Keratinocyte (primary cell): ENCODE measurements at regions not wholly inside any gene's neighbourhood (a gene's known extent, or its start where the extent isn't known, plus 50 kb on each side); places are given as distances from the start of the nearest gene placed in this dataset.

Experiments used
- DNase-seq: peaks from one replicate; pipeline ENCODE4 v3.0.0-alpha.2; 2011; ENCODE audit warnings: low read depth, missing footprints, low spot score
- FAIRE-seq: peaks from 2 replicates; lab custom pipeline; 2011; peaks lifted over from hg19 to GRCh38; lab: Jason Lieb, UNC
- H2AFZ ChIP-seq: 2 replicates; pipeline ENCODE4 v1.6.0; 2012; ENCODE audit warnings: low read length, control low read depth, inconsistent platforms; ENCODE audit not compliant: control insufficient read depth
- H3K27ac ChIP-seq: 2 replicates; pipeline ENCODE4 v1.5.1; 2011; ENCODE audit warnings: low read length; ENCODE audit not compliant: control insufficient read depth, insufficient read depth
- H3K27me3 ChIP-seq: 3 replicates; pipeline ENCODE4 v1.6.0; 2011; ENCODE audit warnings: low read length; ENCODE audit not compliant: control insufficient read depth, insufficient read depth; ENCODE audit errors: extremely low read depth
- H3K36me3 ChIP-seq, 2 experiments: 2 replicates in 1 of 2; 3 replicates in 1 of 2; pipeline ENCODE4 v1.5.1; 2011; ENCODE audit warnings: low read length in 2 of 2, mild to moderate bottlenecking in 1 of 2; ENCODE audit not compliant: control insufficient read depth in 2 of 2, insufficient read depth in 2 of 2; ENCODE audit errors: extremely low read depth in 1 of 2
- H3K4me1 ChIP-seq: 3 replicates; pipeline ENCODE4 v1.5.1; 2011; ENCODE audit warnings: low read length; ENCODE audit not compliant: control insufficient read depth, insufficient read depth; ENCODE audit errors: extremely low read depth
- H3K4me2 ChIP-seq: 3 replicates; pipeline ENCODE4 v1.6.0; 2011; ENCODE audit warnings: low read depth, low read length; ENCODE audit not compliant: control insufficient read depth, insufficient read depth; ENCODE audit errors: extremely low read depth
- H3K4me3 ChIP-seq, 3 experiments: fragments of 200-600 bp in 1 of 3; sonication (generic) in 1 of 3; 2 replicates in 2 of 3; 3 replicates in 1 of 3; pipeline ENCODE4 v1.5.1; 2011 to 2016; ENCODE audit warnings: low read length in 3 of 3, mild to moderate bottlenecking in 3 of 3, control low read depth in 2 of 3, inconsistent platforms in 1 of 3, low read depth in 1 of 3, mixed read lengths in 1 of 3, mixed run types in 1 of 3, moderate library complexity in 1 of 3; ENCODE audit not compliant: control insufficient read depth in 2 of 3, insufficient read depth in 2 of 3; ENCODE audit errors: extremely low read depth in 1 of 3
- H3K79me2 ChIP-seq: 2 replicates; pipeline ENCODE4 v1.6.0; 2012; ENCODE audit warnings: low read length; ENCODE audit not compliant: control insufficient read depth, insufficient read depth
- H3K9ac ChIP-seq: 3 replicates; pipeline ENCODE4 v1.6.0; 2011; ENCODE audit warnings: low read length; ENCODE audit not compliant: control insufficient read depth, insufficient read depth; ENCODE audit errors: extremely low read depth
- H3K9me1 ChIP-seq: 3 replicates; pipeline ENCODE4 v1.6.0; 2011; ENCODE audit warnings: low read length; ENCODE audit not compliant: control insufficient read depth, insufficient read depth; ENCODE audit errors: extremely low read depth
- H3K9me3 ChIP-seq: 2 replicates; pipeline ENCODE4 v1.5.1; 2012; ENCODE audit warnings: low read depth, low read length; ENCODE audit not compliant: control insufficient read depth
- H4K20me1 ChIP-seq: 3 replicates; pipeline ENCODE4 v1.6.0; 2011; ENCODE audit warnings: low read length; ENCODE audit not compliant: control insufficient read depth, insufficient read depth; ENCODE audit errors: extremely low read depth
- EZH2 ChIP-seq: IDR thresholded peaks from one replicate; pipeline ENCODE4 v1.6.1; 2012; ENCODE audit warnings: inconsistent platforms, mild to moderate bottlenecking, low read length, moderate library complexity
- dilution Hi-C: fragments of 300-500 bp; cut with MboI; formaldehyde crosslinking; loops from one replicate; pipeline ENCODE4 v1.7.0; 2020; ENCODE audit warnings: low sequenced_read_pairs; ENCODE audit not compliant: extremely low pct_ligation_motif_present
- TF ChIP-seq, protein P1 (sequence below), 3 experiments: IDR thresholded peaks in 1 of 3; conservative IDR thresholded peaks in 1 of 3; optimal IDR thresholded peaks in 1 of 3; 2 replicates in 2 of 3; 3 replicates in 1 of 3; pipeline versions ENCODE3 to v1.5.1; 2011; ENCODE audit warnings: low read length in 3 of 3, mild to moderate bottlenecking in 3 of 3, moderate library complexity in 2 of 3, control low read depth in 1 of 3, inconsistent platforms in 1 of 3; ENCODE audit not compliant: insufficient read depth in 2 of 3; ENCODE audit errors: extremely low read depth in 1 of 3

DNA sequence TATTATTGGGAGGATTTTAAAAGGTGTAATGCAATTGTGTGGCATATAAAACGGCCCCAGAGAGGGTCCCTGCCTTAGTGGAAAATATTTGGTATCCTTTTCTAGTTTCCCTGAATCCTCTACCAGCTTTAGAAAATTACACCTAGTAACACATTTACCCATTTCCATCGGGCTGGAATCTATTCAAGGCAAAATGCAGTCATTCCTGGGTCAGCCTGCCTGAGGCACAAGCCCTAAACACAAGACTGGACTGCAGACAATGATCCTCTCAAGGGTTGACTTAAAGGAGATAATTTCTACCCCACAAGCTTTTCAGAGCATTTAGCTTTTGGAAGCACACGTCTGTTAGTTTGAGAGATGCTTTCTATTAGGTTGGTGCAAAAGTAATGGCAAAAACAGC is 124.4 kb upstream of the ADAMTSL1 start:
- no peaks in the 10 kb centered on the region for H3K36me3 ChIP-seq
- dilution Hi-C loops, result no loop called here
- TF ChIP-seq EZH2, result no peak
- TF ChIP-seq, protein P1, sequence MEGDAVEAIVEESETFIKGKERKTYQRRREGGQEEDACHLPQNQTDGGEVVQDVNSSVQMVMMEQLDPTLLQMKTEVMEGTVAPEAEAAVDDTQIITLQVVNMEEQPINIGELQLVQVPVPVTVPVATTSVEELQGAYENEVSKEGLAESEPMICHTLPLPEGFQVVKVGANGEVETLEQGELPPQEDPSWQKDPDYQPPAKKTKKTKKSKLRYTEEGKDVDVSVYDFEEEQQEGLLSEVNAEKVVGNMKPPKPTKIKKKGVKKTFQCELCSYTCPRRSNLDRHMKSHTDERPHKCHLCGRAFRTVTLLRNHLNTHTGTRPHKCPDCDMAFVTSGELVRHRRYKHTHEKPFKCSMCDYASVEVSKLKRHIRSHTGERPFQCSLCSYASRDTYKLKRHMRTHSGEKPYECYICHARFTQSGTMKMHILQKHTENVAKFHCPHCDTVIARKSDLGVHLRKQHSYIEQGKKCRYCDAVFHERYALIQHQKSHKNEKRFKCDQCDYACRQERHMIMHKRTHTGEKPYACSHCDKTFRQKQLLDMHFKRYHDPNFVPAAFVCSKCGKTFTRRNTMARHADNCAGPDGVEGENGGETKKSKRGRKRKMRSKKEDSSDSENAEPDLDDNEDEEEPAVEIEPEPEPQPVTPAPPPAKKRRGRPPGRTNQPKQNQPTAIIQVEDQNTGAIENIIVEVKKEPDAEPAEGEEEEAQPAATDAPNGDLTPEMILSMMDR (optimal IDR thresholded peaks at IDR 0.05 in 1 of 3, IDR thresholded peaks at IDR 0.05 in 1 of 3, conservative IDR thresholded peaks at IDR 0.05 in 1 of 3; ENCODE audit: extremely low read depth in 1 of 3, insufficient read depth in 2 of 3, low read length in 3 of 3), result no peak

DNA sequence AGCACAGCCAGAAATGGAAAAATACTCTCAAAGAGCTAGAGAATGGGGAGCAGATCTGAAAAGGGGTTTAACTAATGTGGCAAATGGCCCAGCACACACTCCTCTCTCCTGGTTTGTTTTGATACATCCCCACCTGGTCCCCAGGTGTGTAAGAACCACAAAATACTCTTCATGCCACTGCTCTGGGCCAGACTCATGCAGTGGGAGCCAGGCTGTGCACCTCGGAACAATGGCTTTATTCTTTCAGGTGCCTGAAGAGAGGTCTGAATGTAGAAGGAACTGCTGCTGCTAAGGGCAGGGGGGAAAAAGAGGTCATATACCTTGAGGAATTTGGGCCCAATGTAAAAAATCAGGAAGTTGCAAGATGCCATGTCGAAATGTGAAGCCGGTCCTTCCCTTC is 123.9 kb upstream of the ADAMTSL1 start:
- DNase-seq (no peak), FAIRE-seq (no peak)
- no peak overlapping the region for H2AFZ ChIP-seq
- H3K27ac ChIP-seq, result no peak overlapping the region
- H3K4me1 ChIP-seq, result no peaks in the 10 kb centered on the region
- no peak overlapping the region for H3K4me2 ChIP-seq
- dilution Hi-C loops, result no loop called here
- no peaks in the 10 kb centered on the region for H3K36me3 ChIP-seq
- H3K27me3 ChIP-seq, result no peaks in the 10 kb centered on the region
- no peaks in the 10 kb centered on the region for H3K79me2 ChIP-seq
- H3K9ac ChIP-seq, result no peak overlapping the region
- H3K9me1 ChIP-seq, result no peaks in the 10 kb centered on the region
- no peak for TF ChIP-seq EZH2
- H3K9me3 ChIP-seq, result no peaks in the 10 kb centered on the region
- H3K4me3 ChIP-seq, result no peak overlapping the region
- H4K20me1 ChIP-seq, result no peaks in the 10 kb centered on the region

More for the DNA sequence above, 124.4 kb upstream of the ADAMTSL1 start:
- Histone ChIP-seq H3K9me1 (no peaks in the 10 kb centered on the region), H3K9ac (no peak overlapping the region), H2AFZ (no peak overlapping the region), H3K4me2 (no peak overlapping the region), H3K79me2 (no peaks in the 10 kb centered on the region), H3K27ac (no peak overlapping the region), H3K4me1 (no peaks in the 10 kb centered on the region), H3K27me3 (no peaks in the 10 kb centered on the region), H4K20me1 (no peaks in the 10 kb centered on the region), H3K9me3 (no peaks in the 10 kb centered on the region), H3K4me3 (no peak overlapping the region)
- FAIRE-seq (no peak), DNase-seq (no peak)

DNA sequence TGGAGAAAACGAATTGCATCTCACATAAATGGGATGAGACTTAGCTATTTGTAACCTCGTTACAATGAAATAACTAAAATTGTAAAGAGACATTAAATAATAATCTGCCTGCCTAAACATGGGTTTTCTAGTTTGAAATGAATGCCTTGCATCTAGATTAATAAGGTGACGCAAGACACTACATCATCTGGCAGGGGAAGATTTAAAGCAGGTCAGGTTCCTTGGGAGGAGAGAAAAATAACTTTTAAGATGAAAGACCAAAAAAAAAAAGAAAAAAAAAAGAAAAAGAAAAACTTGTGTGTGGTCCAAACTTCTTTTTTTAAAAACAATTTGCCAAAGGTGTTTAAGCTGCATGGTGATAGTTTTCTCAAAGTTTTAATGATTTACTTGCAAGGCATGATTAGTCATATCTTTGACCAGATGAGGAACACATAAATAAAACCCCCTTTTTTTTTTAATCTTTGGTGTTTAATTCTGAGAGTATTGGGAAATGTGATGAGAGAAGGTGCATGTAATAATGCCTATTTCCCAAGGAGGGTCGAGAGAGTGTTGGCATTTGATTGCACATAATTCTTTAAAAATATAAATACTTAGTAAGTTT is 122.9 kb upstream of the ADAMTSL1 start:
- dilution Hi-C loops, result no loop called here
- Histone ChIP-seq H3K27me3 (no peaks in the 10 kb centered on the region), H3K9ac (no peak overlapping the region), H3K79me2 (no peaks in the 10 kb centered on the region), H4K20me1 (no peaks in the 10 kb centered on the region), H3K27ac (no peak overlapping the region), H3K4me3 (no peak overlapping the region), H3K4me2 (no peak overlapping the region), H3K4me1 (no peaks in the 10 kb centered on the region), H3K9me3 (no peaks in the 10 kb centered on the region), H3K36me3 (no peaks in the 10 kb centered on the region), H2AFZ (no peak overlapping the region), H3K9me1 (no peaks in the 10 kb centered on the region)
- DNase-seq (no peak), FAIRE-seq (no peak)
- TF ChIP-seq, protein P1 (optimal IDR thresholded peaks at IDR 0.05 in 1 of 3, IDR thresholded peaks at IDR 0.05 in 1 of 3, conservative IDR thresholded peaks at IDR 0.05 in 1 of 3; ENCODE audit: extremely low read depth in 1 of 3, insufficient read depth in 2 of 3, low read length in 3 of 3), result no peak
- no peak for TF ChIP-seq EZH2
